ENCODE measurements at regions not wholly inside any gene's neighbourhood (a gene's known extent, or its start where the extent isn't known, plus 50 kb on each side); places are given as distances from the start of the nearest gene placed in this dataset.

- H3K27me3 ChIP-seq (ENCODE audit: control insufficient read depth, insufficient read depth, low read length) = no peaks in the 10 kb centered on the region
- no peaks in the 10 kb centered on the region for H3K9me3 ChIP-seq (ENCODE audit: control insufficient read depth, insufficient read depth, low read length)
- H3K4me3 ChIP-seq (ENCODE audit: low read depth, low read length) = no peak overlapping the region
- ChIA-PET CTCF (interaction anchor here (0.7 kb wide), 1 partner anchor 19 kb away, joined by 3 read pairs; no protein-coding TSS in a partner anchor), POLR2A (no interaction called here)
- DNase-seq (ENCODE audit: low read depth, low spot score) = no peak
- no peak overlapping the region for H3K27ac ChIP-seq (ENCODE audit: low read depth, low read length)
- TF ChIP-seq, protein P1, sequence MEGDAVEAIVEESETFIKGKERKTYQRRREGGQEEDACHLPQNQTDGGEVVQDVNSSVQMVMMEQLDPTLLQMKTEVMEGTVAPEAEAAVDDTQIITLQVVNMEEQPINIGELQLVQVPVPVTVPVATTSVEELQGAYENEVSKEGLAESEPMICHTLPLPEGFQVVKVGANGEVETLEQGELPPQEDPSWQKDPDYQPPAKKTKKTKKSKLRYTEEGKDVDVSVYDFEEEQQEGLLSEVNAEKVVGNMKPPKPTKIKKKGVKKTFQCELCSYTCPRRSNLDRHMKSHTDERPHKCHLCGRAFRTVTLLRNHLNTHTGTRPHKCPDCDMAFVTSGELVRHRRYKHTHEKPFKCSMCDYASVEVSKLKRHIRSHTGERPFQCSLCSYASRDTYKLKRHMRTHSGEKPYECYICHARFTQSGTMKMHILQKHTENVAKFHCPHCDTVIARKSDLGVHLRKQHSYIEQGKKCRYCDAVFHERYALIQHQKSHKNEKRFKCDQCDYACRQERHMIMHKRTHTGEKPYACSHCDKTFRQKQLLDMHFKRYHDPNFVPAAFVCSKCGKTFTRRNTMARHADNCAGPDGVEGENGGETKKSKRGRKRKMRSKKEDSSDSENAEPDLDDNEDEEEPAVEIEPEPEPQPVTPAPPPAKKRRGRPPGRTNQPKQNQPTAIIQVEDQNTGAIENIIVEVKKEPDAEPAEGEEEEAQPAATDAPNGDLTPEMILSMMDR (IDR thresholded peaks at IDR 0.05; ENCODE audit: low read depth, low read length) = no peak
These were observed 426.7 kb downstream of the PLPP3 start for GRCh38 chr1:56152635-56153034.

DNA sequence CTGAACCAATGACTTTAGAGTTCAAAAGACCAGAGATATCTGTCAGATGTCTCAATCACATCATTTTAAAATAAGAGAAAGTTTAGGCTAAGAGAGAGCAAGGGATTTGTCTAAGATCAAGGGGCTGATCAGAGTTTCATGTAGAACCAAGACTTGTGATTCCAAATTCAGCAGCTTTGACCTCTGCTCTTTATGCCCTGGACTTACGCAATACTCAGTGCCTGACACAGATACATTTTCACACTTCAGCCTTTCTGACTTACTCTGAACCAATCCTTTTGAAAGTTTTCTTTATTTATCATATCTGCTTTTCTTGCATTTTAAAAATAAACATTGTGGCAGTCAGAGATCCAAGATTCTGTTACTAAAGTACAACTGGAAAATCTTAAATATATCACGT is 428.0 kb downstream of the PLPP3 start:
- Histone ChIP-seq H3K27me3 (ENCODE audit: control insufficient read depth, insufficient read depth, low read length) (no peaks in the 10 kb centered on the region), H3K9me3 (ENCODE audit: control insufficient read depth, insufficient read depth, low read length) (no peaks in the 10 kb centered on the region), H3K27ac (ENCODE audit: low read depth, low read length) (no peak overlapping the region), H3K4me3 (ENCODE audit: low read depth, low read length) (no peak overlapping the region)
- CTCF ChIA-PET = no interaction called here
- POLR2A ChIA-PET = no interaction called here
- DNase-seq (ENCODE audit: low read depth, low spot score) = no peak
- TF ChIP-seq, protein P1 (IDR thresholded peaks at IDR 0.05; ENCODE audit: low read depth, low read length) = no peak

- Histone ChIP-seq H3K27me3 (ENCODE audit: control insufficient read depth, insufficient read depth, low read length) (no peaks in the 10 kb centered on the region), H3K27ac (ENCODE audit: low read depth, low read length) (no peak overlapping the region), H3K9me3 (ENCODE audit: control insufficient read depth, insufficient read depth, low read length) (no peaks in the 10 kb centered on the region), H3K4me3 (ENCODE audit: low read depth, low read length) (no peak overlapping the region)
- ChIA-PET CTCF (no interaction called here), POLR2A (no interaction called here)
- TF ChIP-seq, protein P1 (IDR thresholded peaks at IDR 0.05; ENCODE audit: low read depth, low read length) = no peak
- no peak for DNase-seq (ENCODE audit: low read depth, low spot score)
These were observed 428.7 kb downstream of the PLPP3 start for GRCh38 chr1:56150441-56151215.

DNA sequence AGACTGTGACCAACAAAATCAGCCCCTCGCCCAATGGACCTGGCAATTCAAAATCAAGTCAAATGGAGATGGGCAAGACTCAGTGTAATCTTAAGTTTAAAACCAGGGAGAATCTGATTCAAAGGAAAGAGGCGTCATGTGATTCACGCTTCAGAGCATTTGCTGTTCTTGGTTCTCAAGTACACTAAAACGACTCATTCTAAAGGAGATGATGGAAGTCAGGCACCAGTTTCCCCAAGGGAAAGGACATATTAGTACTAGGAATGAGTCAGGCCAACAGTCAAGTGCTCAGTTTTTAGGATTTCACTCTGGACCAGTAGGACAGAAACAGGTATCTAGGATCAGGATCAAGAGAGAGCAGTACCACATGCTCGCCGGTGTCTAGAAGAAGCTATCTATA is 429.6 kb downstream of the PLPP3 start:
- TF ChIP-seq, protein P1 (IDR thresholded peaks at IDR 0.05; ENCODE audit: low read depth, low read length) = no peak
- Histone ChIP-seq H3K27me3 (ENCODE audit: control insufficient read depth, insufficient read depth, low read length) (no peaks in the 10 kb centered on the region), H3K4me3 (ENCODE audit: low read depth, low read length) (no peak overlapping the region), H3K9me3 (ENCODE audit: control insufficient read depth, insufficient read depth, low read length) (no peaks in the 10 kb centered on the region), H3K27ac (ENCODE audit: low read depth, low read length) (no peak overlapping the region)
- CTCF ChIA-PET = no interaction called here
- POLR2A ChIA-PET = no interaction called here
- no peak for DNase-seq (ENCODE audit: low read depth, low spot score)

GRCh38 chr1:56148326-56149193 is 430.8 kb downstream of the PLPP3 start:
- Histone ChIP-seq H3K4me3 (ENCODE audit: low read depth, low read length) (no peak overlapping the region), H3K9me3 (ENCODE audit: control insufficient read depth, insufficient read depth, low read length) (no peaks in the 10 kb centered on the region), H3K27ac (ENCODE audit: low read depth, low read length) (no peak overlapping the region), H3K27me3 (ENCODE audit: control insufficient read depth, insufficient read depth, low read length) (no peaks in the 10 kb centered on the region)
- CTCF ChIA-PET = no interaction called here
- DNase-seq (ENCODE audit: low read depth, low spot score) = no peak
- TF ChIP-seq, protein P1 (IDR thresholded peaks at IDR 0.05; ENCODE audit: low read depth, low read length) = no peak
- POLR2A ChIA-PET = no interaction called here
